NB4 (cell line): ENCODE measurements at regions not wholly inside any gene's neighbourhood (a gene's known extent, or its start where the extent isn't known, plus 50 kb on each side); places are given as distances from the start of the nearest gene placed in this dataset.

Source experiments
- DNase-seq: peaks from one replicate; pipeline ENCODE4 v3.0.0; 2010; ENCODE audit warnings: low read depth
- H3K4me3 ChIP-seq: one replicate; pipeline ENCODE4 v1.5.1; 2011; ENCODE audit warnings: mild to moderate bottlenecking, low read depth, low read length, moderate library complexity
- MYC ChIP-seq: IDR thresholded peaks from 2 replicates; pipeline ENCODE4 v1.6.1; 2011; ENCODE audit warnings: low read depth, low read length
- POLR2A ChIP-seq: IDR thresholded peaks from 2 replicates; pipeline ENCODE4 v1.6.1; 2011; ENCODE audit warnings: mild to moderate bottlenecking; ENCODE audit not compliant: insufficient read length; ENCODE audit errors: extremely low read depth
- TF ChIP-seq, protein P1 (sequence below): IDR thresholded peaks from 2 replicates; pipeline ENCODE4 v1.6.1; 2011; ENCODE audit warnings: low read depth, low read length
- TF ChIP-seq, protein P2 (sequence below): IDR thresholded peaks from one replicate; pipeline ENCODE4 v1.5.1; 2012; ENCODE audit warnings: low read depth, low read length

DNA sequence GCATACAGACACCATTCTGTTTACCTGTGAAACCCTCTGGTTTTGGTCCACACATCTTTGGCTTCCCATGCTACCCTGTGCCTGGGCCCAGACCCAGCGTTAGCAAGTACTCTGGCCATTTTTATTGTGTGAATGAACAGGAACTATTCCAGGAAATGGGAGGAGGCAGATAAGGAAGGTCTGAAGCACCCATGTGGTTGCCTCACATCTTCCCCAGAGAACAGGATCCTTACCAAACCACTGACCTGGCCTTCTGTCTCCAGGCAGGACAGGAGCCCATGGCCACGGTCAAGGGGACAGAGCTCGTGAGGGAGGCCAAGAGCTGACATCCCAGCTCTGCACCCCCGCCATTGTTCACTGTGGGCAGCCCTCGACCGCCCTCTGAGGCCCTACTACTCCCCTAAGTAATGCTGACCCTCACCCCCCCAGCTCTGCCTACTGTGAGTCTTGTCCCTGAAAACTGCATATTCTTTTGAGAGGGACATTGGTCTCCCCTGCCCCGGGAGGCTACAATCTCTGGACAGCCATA, 97.7 kb upstream of the TP53I11 start:
- TF ChIP-seq POLR2A (no peak), MYC (no peak)
- TF ChIP-seq, protein P1, sequence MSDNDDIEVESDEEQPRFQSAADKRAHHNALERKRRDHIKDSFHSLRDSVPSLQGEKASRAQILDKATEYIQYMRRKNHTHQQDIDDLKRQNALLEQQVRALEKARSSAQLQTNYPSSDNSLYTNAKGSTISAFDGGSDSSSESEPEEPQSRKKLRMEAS, result no peak
- TF ChIP-seq, protein P2, sequence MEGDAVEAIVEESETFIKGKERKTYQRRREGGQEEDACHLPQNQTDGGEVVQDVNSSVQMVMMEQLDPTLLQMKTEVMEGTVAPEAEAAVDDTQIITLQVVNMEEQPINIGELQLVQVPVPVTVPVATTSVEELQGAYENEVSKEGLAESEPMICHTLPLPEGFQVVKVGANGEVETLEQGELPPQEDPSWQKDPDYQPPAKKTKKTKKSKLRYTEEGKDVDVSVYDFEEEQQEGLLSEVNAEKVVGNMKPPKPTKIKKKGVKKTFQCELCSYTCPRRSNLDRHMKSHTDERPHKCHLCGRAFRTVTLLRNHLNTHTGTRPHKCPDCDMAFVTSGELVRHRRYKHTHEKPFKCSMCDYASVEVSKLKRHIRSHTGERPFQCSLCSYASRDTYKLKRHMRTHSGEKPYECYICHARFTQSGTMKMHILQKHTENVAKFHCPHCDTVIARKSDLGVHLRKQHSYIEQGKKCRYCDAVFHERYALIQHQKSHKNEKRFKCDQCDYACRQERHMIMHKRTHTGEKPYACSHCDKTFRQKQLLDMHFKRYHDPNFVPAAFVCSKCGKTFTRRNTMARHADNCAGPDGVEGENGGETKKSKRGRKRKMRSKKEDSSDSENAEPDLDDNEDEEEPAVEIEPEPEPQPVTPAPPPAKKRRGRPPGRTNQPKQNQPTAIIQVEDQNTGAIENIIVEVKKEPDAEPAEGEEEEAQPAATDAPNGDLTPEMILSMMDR, result no peak
- H3K4me3 ChIP-seq, result no peak overlapping the region
- DNase-seq, result no peak

DNA sequence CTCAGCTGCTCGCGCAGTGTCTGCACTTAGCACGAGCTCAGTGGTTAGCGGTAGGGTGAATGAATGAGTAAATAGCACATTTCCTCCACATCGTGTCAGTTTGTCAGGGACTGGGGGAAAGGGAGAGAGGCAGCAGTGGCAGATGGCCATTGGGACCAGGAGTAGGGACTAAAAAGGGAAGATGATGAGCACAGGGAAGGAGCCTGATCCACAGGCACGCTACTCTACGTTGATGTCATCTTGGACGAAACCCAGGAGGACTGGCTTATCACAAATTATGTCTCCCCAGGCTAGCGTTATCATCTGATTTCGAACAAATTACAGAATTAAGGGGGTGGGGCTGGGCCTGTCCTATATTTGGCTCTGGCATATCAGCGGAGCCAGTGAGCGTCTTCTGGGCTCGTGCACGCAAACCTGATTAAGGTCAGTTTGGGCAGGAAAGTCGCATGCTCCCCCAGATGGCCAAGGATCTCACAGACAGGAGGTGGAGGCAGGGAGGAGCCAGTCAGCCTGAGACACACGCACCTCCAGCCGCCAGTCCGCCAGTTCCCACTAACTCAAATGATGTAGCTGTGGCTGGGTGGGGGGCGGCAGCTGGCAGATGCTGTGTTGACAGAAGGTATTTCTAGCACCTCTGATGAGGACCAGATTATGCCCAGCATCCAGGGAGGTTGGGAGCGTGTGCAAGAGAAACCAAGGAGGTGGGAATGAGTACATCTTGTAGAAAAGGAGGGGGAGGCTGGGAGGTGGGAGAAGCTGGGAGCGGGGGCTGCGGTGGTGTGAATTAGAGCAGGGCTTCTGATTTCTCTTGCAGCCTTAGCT, 97.4 kb upstream of the PRDM11 start:
- no peak for TF ChIP-seq POLR2A
- TF ChIP-seq, protein P1, result no peak
- TF ChIP-seq, protein P2, result no peak
- TF ChIP-seq MYC, result no peak
- H3K4me3 ChIP-seq, result no peak overlapping the region
- no peak for DNase-seq

DNA sequence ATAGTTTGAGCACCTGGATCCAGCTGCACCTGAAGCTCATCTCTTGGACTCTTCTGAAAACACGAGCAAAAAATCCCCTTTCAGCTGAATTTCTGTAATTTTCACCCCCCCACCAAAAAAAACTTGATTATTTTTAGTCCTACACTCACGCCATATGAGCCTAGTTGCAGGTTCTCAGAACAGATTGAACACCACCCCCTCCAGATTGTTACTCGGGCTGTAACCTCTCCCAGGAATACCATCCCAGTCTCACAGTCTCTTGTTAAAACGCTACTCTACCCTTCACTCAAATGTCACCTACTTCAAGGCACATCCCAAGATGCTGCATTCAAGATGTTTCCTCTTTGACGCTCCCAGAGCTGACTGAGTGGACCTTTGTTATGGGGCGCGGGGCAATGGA, 96.3 kb upstream of the PRDM11 start:
- H3K4me3 ChIP-seq, result no peak overlapping the region
- TF ChIP-seq, protein P2, result no peak
- TF ChIP-seq POLR2A, result no peak
- TF ChIP-seq MYC, result no peak
- TF ChIP-seq, protein P1, result no peak
- DNase-seq, result no peak

DNA sequence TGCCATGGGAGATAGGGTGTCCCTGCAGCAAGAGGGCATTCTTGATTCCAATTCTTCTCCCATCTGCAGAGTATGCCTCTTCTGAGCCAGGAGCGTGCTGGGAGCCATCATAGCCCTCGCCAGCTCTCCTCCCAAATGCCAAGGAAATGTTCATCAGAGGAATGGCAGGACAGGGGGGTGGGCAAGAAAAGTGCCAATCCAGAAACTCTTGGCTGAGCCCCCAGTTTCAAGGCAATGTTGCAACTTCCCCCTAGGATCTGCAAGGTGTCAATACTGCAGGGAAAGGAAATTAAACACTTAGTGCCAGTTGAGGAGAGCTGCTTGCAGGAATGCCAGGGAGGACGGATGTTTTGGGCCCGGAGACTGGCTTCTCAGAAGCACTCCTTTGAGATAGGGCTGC, 94.8 kb upstream of the PRDM11 start:
- no peak overlapping the region for H3K4me3 ChIP-seq
- DNase-seq, result no peak
- TF ChIP-seq, protein P1, result no peak
- no peak for TF ChIP-seq MYC
- TF ChIP-seq, protein P2, result no peak
- no peak for TF ChIP-seq POLR2A

DNA sequence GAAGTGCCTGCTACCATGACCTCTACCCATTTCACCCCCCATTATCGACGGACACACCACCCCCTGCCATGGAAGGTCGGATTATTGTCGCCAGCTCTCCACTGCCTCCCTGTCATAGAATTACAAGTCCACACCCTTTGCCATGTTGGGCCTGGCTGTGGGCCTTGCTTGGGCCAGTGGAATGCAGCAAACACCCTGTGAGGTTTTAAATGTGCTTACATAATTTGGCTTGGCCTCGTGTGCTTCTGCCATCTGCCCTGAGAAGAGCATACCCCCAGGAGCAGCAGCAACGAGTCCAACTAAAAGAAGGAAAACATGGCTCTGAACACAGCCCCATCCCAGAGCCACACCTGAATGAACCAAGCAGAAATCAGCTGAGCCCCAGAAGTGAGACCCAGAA, 94.1 kb upstream of the PRDM11 start:
- no peak overlapping the region for H3K4me3 ChIP-seq
- no peak for DNase-seq
- no peak for TF ChIP-seq MYC
- TF ChIP-seq, protein P2, result no peak
- TF ChIP-seq, protein P1, result no peak
- no peak for TF ChIP-seq POLR2A
